H7 (cell line): ENCODE measurements at regions not wholly inside any gene's neighbourhood (a gene's known extent, or its start where the extent isn't known, plus 50 kb on each side); places are given as distances from the start of the nearest gene placed in this dataset.
A peak's percentile ranks its signal among the peaks of the same experiment; 100 is the strongest.

Experiments used
- DNase-seq: peaks from one replicate; pipeline ENCODE4 v3.0.0; 2012
- H3K27me3 ChIP-seq: 2 replicates; pipeline ENCODE4 v1.6.0; 2011; ENCODE audit warnings: mild to moderate bottlenecking, low read length; ENCODE audit not compliant: control insufficient read depth, insufficient read depth
- H3K36me3 ChIP-seq: replicated peaks from 2 replicates; pipeline ENCODE4 v1.5.1; 2011; ENCODE audit warnings: low read length; ENCODE audit not compliant: control insufficient read depth, insufficient read depth
- H3K4me3 ChIP-seq: 2 replicates; pipeline ENCODE4 v1.5.1; 2011; ENCODE audit warnings: low read depth, mild to moderate bottlenecking, control low read depth, low read length, moderate library complexity; ENCODE audit not compliant: insufficient read depth

DNA sequence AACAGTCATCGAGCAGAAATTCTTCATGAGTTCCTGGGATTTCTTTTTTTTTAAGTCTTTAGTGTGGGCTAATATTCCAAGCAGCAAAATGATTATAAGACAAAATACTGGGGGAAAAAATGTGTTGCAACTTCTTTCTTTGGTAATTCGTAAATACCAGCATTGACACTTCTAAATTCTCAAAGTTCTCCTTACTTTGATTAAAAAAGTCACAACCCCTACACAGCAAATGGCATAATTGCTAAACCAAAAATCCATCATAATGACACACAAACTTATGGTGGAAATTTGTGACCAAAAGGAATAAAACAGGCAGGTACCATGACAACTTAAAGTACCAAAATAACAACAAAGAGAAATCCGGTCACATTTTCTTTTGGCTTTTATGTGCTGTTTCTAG is 585.2 kb upstream of the PKN2 start:
- H3K27me3 ChIP-seq: no peaks in the 10 kb centered on the region
- H3K4me3 ChIP-seq: no peak overlapping the region
- no peaks in the 10 kb centered on the region for H3K36me3 ChIP-seq
- no peak for DNase-seq

DNA sequence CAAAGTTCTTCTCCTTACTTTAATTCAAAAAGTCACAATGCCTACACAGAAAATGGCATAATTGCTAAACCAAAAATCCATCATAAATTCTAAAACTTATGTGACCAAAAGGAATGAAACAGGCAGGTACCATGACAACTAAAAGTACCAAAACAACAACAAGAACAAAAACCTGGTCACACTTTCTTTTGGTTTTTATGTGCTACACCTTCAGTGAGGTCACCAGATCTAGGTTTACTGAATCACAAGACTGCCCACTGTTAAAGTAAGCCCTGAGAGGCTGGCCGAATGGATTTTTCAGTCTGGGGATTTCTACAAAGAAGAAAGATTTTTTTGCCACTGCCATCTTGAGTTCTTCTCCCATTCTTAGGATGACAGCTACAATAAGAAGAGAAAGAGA is 583.0 kb upstream of the PKN2 start:
- no peak for DNase-seq
- Histone ChIP-seq H3K27me3 (no peaks in the 10 kb centered on the region), H3K36me3 (no peaks in the 10 kb centered on the region), H3K4me3 (no peak overlapping the region)

DNA sequence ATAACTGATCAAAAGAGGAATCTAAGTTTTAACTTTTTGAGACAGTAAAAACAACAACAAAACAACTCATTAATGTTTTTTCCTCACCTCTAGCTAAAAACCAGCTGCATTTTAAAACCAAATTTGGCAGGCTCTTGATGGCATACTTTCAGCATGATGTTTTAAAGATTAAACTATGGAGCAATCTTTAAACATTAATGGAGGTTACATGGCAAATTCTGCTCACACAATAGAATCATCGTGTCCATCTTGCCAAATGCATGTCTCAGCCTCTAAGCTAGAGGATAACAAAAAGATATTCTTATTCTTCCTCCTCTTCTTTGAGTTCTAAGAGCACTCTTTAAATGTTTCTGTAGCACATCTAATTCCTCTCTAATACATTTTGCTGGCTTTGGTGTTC is 579.8 kb upstream of the PKN2 start:
- H3K4me3 ChIP-seq: no peak overlapping the region
- no peaks in the 10 kb centered on the region for H3K27me3 ChIP-seq
- DNase-seq: no peak
- no peaks in the 10 kb centered on the region for H3K36me3 ChIP-seq

DNA sequence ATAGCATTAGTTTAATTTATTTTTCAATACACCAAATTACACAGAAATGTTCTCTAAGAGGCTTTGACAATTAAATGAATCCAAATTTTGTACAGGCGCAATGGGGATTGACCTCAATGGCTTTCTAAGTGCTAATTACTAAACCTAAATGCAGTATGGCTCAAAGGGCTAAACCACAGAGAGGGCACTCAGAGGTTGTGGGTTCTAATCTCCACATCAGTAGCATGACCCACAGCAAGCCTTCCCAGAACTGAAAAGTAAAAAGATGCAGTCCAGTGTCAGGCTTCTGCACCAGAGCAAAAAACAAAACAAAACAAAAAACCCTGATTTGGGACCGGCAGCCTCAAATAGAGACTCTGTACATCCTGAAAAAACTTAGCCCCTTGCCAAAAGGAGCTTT is 579.2 kb upstream of the PKN2 start:
- Histone ChIP-seq H3K27me3 (no peaks in the 10 kb centered on the region), H3K4me3 (no peak overlapping the region), H3K36me3 (no peaks in the 10 kb centered on the region)
- no peak for DNase-seq

DNA sequence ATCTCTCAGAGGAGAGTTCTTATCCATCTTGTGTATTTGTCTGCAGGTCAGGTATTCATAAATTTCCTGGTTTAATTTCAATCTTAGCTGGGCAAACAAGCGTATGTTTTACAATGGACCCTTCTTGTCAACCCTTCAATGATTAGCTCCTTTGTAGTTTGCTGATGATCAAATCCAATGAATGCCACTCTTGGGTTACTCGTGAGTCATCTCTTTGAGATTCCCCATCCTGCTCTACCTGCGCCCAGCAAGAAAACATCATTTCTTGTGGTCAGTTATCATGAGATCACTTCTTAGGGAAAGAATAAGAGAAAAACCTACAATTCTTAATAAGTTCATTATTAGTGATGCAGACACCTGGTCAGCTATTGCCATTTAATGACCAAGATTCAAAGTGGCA is 572.3 kb upstream of the PKN2 start:
- no peak overlapping the region for H3K4me3 ChIP-seq
- no peak for DNase-seq
- no peaks in the 10 kb centered on the region for H3K36me3 ChIP-seq
- no peaks in the 10 kb centered on the region for H3K27me3 ChIP-seq

DNA sequence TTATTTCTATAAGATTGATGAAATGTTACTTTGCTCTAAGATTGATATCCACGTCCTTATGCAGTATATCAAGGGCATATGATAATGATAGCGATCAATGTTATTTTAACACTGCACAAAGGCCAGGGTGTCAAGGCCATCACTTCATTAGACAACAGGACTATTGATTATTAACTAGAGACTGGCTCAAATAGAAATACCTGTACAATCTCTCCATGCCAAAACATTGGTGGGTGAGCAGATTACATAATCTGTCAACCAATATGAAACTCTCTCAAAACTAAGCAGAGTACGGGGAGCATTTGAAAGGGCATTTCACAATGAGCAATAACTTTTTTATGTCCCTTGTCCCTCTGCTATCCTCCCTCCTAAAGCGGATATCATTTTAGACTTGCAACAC is 566.5 kb upstream of the PKN2 start:
- H3K36me3 ChIP-seq: no peaks in the 10 kb centered on the region
- no peak for DNase-seq
- no peaks in the 10 kb centered on the region for H3K27me3 ChIP-seq
- H3K4me3 ChIP-seq: no peak overlapping the region

DNA sequence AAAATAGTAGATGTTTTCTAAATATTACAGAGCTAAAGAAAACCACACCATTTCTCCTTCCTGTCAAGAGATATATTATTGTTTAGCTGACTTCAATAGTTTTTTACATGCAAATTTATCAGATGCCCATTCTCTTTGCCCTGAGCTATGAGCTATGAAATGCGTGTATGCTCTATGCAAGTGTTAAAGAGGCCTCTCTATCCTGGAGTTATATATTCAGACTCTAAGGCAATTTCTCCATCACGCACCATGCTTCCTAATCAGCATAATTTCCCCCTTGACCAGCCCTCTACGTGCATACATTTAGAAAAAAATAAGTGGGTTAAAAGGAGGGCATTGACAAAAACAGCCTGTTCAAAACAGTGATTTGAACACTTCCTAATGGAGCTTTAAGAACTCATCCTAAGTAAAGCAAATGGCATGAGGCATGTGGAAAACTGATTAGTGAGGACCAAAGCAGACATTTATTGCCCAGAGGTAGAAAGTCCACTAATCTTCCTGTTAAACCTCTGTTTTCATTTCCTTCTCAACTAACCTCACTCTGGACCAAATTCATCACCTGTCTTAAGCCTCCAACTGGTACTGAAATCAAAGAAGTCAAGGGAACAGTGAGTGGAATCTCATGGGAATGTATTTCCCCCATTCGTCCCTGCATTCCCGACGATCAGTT is 565.8 kb upstream of the PKN2 start:
- H3K27me3 ChIP-seq: no peaks in the 10 kb centered on the region
- H3K36me3 ChIP-seq: no peaks in the 10 kb centered on the region
- H3K4me3 ChIP-seq: no peak overlapping the region
- DNase-seq: peak; percentile 3

DNA sequence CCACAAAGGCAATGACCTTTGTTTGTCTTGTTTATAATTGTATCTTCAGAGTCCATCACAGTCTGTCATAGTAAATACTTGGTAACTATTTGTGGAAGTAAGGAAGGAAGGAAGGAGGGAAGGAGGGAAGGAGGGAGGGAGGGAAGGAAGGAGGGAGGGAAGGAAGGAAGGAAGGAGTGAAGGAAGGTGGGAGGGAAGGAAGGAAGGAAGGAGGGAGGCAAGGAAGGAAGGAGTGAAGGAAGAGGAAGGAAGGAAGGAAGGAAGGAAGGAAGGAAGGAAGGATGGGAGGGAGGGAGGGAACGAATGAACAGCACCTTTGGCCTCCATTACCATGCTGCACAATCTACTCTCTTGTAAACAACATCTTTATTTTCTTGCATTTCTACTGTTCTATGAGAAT is 559.5 kb upstream of the PKN2 start:
- Histone ChIP-seq H3K4me3 (no peak overlapping the region), H3K36me3 (no peaks in the 10 kb centered on the region), H3K27me3 (no peaks in the 10 kb centered on the region)
- no peak for DNase-seq

DNA sequence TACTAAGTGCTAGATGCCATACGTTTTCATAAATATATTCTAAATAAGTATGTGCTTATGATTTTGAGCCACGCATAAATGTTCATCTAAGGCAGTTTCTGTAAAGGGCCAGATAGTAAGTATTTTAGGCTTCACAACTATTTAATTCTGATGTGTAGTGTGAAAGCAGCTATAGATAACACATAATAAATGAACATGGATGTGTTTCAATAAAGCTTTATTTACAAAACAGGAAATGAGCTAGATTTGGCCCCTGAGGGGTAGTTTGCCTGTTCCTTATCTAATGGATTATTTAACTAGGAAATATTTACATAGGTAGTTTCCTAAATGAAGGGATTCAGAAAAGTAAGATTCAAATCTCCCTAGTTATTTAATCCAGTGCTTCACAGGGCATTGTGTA is 557.6 kb upstream of the PKN2 start:
- no peaks in the 10 kb centered on the region for H3K27me3 ChIP-seq
- no peak overlapping the region for H3K4me3 ChIP-seq
- H3K36me3 ChIP-seq: no peaks in the 10 kb centered on the region
- DNase-seq: no peak

DNA sequence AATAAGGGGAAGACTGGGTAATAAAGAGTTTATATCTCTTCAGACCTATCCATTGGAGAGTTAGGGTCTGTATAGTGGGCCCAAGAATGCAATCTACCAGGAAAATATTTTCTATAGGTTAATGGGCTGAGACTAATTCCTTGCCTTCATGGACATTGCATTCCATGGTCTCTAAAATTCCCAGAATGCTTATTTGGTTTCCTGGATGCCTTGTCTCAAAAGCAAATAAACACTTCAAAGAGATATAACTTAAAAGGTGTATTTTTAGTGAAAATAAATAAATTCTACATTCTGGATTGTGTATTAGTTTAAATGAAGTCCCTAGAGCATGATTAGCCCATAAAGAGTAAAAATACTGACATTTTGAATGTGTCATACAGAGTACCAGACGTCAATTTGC is 550.1 kb upstream of the PKN2 start:
- Histone ChIP-seq H3K27me3 (no peaks in the 10 kb centered on the region), H3K4me3 (no peak overlapping the region), H3K36me3 (no peaks in the 10 kb centered on the region)
- DNase-seq: no peak

DNA sequence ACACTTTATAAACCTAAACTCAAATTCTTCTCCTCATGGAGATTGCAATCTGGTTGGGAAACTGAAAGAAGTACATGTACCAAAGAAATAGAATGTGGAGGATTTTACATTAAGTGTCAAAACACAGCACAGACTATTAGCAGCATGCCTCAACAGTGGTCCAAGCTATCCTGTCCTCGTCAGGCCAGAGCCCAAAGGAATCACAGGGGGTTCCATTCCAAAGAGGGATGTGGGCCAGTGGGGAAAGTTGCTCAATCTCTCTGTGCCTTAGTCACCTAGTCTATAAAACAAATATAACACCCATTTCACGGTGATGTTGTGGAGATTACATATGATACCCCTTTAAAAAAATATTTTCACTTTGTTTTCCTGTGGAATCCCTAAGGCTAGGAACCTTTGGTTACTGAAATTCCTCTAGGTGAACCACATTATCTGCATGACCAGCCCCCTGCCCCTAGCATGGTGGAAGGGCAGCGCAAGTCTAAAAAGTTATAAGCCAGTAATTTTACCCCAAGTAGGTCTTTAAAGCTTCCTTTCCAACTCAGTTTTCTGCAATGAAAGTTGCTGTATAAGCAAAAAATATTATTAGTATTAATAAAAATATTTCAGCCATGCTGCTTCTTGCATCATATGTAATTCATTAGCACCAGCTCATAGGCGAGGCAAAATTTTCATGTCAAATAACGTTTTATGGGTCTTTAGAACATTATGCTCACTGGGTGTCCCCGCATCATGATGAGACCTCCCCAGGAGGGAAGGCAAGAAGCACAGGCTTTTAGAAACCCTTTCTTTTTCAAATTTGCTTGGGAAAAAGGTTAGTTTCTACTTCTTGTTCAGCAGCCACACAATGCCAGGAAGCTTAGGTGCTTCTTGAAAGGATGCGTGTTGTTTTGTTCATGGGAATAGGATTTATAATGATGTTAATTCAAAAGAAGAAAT is 548.8 kb upstream of the PKN2 start:
- Histone ChIP-seq H3K27me3 (no peaks in the 10 kb centered on the region), H3K4me3 (no peak overlapping the region), H3K36me3 (no peaks in the 10 kb centered on the region)
- no peak for DNase-seq

DNA sequence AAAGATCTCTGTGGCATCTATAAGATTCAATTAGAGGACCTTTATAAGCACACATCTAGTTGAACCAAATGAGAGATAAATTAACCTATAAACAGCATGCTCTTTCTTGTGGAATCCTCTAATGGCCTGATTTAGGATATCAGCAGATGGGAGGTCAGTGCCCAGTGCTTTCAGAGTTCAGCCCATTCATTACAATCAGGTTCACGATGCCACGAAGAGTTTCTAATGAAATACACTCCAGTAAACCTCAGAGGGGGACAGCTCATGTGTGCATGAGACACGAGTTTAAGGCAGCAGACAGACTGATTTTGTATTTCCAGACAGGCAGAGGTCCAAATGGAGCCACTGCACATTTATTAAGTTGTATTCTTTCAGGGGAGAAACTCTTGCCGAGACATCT is 544.4 kb upstream of the PKN2 start:
- H3K27me3 ChIP-seq: no peaks in the 10 kb centered on the region
- no peak for DNase-seq
- no peak overlapping the region for H3K4me3 ChIP-seq
- no peaks in the 10 kb centered on the region for H3K36me3 ChIP-seq

DNA sequence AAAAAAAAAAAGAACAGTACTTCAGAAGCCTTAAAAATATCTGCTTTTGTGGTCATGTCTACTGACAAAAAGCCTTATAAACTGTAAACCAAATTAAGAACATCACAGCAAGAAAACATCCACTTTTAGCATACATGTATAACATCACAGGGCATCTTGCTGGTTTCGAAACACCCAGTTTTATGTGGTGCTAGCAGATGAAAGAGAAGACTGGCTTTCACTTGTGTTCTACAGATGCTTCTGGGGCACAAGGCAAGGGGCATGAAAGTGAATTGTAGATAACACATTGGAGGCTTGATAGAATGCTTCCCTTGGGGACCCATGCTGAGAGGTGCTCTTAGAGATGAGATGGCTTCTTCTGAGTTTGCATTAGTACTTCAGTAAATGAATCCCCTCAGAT is 543.7 kb upstream of the PKN2 start:
- no peaks in the 10 kb centered on the region for H3K27me3 ChIP-seq
- no peak overlapping the region for H3K4me3 ChIP-seq
- no peak for DNase-seq
- H3K36me3 ChIP-seq: no peaks in the 10 kb centered on the region

DNA sequence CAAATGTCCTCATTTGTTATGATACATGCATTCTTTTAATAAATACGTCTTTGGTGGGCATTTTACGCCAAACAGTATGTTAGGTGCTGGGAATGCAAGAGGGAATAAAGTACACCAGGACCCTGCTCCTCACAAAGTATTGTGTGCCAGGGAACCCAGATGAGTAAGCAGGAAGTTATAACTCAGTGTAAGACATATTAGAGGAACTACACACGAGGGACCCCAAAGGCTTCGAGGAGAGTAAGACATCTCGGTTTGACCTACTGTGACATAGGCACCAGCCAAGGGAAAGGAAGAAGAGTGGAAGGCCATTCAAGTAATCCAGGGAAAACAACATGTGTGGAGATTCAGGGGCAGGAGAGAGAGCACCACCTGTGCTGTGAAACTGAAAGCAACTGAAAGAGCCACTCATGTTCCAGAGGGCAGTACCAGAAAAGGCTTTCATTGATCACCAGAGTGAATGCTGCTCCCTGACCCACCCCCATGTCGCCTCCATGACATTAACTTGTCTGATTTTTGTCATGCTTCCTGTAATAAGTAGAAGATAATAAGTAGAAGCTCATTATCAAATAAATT is 542.5 kb upstream of the PKN2 start:
- Histone ChIP-seq H3K27me3 (no peaks in the 10 kb centered on the region), H3K36me3 (no peaks in the 10 kb centered on the region), H3K4me3 (no peak overlapping the region)
- DNase-seq: no peak

DNA sequence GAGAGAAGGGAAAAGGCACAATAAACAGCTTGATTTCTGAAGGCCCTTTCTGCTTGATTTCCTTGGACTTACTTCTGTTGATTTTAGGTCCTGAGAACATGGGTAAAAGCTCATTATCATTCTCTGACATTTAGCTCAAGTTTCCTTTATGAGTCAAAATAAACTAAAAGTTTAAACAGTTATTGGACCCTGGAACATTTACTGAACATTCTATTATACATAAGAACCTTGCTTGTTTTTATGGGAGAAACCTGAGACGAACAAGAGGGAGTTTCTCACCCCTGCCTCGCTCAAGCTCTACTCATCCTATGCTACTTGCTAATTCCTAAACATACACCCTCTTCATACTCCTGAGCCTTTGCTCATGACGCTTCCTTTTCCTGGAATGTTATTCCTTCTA is 538.3 kb upstream of the PKN2 start:
- DNase-seq: no peak
- H3K4me3 ChIP-seq: no peak overlapping the region
- H3K27me3 ChIP-seq: no peaks in the 10 kb centered on the region
- no peaks in the 10 kb centered on the region for H3K36me3 ChIP-seq
